Right kidney (tissue), 1 donor: ENCODE measurements at regions not wholly inside any gene's neighbourhood (a gene's known extent, or its start where the extent isn't known, plus 50 kb on each side); places are given as distances from the start of the nearest gene placed in this dataset.
"Not testable (repeated sequence)": the region's sequence is repeated elsewhere in the genome, so short reads cannot be mapped to it uniquely, and the experiment has no call there.

Experiments
- DNase-seq: peaks from one replicate; pipeline ENCODE4 v3.0.0-alpha.2; 2016

DNA sequence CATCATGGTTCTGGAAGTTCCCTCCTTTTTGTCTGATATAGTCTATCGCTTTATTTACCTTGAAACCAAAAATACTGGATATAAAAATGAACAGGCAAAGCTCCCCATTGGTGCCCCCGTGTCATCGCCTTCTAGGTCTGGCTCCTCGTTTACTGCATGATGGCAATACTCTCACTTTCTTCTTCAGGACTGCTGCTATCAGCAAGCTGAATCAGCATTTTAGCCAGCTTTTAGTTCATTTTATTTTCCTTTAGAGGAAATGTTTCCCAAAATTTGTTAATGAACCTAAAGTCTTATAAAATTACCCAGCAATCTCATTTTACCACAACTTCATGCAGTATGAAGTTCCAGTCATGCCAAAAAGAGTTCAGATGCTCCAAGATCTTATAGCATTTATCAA, 80.5 kb downstream of the ZIC3 start:
- no peak for DNase-seq

DNA sequence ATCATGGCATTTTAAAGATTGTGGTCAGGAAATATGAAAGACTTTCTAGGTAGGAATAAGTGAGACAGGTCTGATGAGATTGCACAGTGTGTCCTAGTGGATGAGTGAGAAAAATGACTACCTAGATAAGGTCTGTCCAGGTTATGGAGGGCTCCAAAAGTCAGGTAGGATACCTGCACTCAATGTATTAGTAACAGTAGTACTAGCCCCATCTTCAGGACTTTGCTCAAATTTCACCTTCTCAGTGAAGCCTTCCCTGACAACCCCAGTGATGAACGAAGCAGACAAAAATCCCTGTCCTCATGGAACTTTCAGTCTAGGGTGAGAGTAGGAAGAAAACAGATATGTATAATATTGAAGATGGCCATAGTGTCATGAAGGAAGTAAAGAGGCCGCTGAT, 85.7 kb downstream of the ZIC3 start:
- DNase-seq = no peak

- no peak for DNase-seq
These were observed 86.2 kb downstream of the ZIC3 start for GRCh38 chrX:137652086-137652485.

DNA sequence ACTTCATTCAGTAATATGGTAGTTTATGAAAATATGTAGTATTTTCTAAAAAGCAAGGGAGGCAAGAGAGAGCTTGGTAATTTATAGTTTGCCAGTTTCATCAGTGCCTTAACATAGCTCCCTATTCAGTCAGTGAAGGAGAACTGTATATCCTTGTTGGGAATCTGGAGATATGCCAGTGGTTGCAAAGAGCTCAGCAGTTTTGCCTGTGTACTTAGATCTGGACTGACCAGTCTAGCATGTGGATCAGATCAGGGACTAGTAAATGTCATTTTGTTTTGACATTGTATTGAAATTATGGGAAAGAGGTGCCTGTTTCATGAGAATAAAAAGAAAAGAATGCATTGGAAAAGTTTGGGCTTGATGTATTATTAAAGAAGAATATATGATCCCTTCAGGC, 88.6 kb downstream of the ZIC3 start:
- DNase-seq = no peak

- DNase-seq = no peak
These were observed 101.8 kb downstream of the ZIC3 start for GRCh38 chrX:137667776-137668175.

DNA sequence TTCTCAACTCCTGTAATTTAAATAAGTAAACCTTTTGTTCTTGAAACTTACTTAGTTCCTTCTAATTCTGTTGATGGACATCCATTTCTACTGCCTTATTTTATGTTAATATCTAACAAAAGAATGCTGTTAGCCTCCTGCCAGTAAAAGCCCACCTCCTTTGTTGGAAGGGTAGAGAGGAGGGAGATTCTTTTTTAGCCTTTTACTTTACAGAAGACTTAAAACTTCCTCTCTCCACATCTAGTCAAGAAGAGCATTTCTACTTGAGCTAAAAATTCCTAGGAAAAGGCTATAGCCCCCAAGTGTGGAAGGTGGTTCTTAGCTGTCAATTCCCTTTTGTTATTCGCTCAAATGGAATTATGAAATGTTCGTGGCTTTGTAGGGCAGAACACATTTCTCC, 118.7 kb downstream of the ZIC3 start:
- DNase-seq = no peak

GRCh38 chrX:137695417-137695816, 129.5 kb downstream of the ZIC3 start:
- DNase-seq = no peak

- no peak for DNase-seq
These were observed 141.4 kb downstream of the ZIC3 start for GRCh38 chrX:137707348-137707747.

GRCh38 chrX:137742846-137743245, 176.9 kb downstream of the ZIC3 start:
- DNase-seq = no peak

GRCh38 chrX:137743414-137743813, 177.5 kb downstream of the ZIC3 start:
- DNase-seq = no peak

DNA sequence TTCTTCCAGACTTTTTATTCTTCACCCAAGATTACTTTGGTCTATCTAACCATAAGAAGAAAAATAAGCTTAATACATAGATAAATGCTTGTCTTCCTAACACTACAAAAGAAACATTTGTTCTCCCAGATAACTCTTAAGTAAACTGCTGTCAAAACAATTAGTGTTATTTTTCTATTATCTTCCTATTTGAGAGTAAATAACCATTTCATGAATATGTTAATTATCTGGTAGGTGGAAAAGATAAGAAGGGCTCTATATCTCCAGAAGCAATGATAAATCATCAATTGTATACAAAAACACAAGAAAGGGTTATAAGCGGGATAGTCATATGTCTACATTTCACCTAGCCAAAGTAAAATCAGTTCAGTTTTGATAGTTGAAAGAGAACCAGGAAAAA, 180.4 kb downstream of the ZIC3 start:
- DNase-seq = no peak

DNA sequence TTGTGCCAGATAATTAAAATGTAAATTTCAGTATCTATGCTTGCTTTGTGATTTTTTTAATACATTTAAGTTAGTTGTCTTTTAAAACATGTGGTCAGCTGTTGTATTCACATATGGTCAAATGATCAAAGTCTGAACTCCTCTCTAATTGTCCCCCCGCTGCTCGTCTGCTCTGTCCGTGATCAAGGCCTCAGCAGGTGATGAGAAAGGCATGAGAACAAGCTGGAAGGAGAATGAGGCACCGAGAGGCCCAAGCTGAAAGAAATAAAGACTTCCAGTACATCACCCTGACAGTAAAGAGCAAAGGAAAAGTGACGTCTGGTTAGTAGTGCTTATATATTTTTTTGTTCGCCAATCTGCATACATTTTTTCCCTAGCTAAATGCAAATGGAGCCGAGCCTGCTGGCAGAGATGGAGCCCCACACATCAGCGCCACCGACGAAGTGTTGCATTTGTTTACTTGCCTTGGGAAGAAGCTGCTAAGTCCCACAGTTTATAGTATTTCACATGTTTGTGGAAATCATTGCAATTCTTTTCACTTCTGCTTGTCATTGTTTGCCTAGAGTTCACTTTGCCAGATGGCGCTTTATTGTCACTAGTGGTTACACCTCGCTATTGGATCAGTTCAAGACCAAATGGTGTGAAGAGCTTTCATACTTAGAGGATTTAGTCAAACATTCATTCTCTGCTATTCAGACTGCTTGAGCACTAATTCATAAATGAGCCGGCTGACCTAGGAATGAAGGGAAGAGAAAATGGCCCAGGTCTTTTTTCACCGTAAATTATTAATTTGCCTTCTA, 181.5 kb downstream of the ZIC3 start:
- DNase-seq = no peak

GRCh38 chrX:137748827-137749226, 182.9 kb downstream of the ZIC3 start:
- DNase-seq = no peak

GRCh38 chrX:137749246-137749645, 183.3 kb downstream of the ZIC3 start:
- DNase-seq = no peak

DNA sequence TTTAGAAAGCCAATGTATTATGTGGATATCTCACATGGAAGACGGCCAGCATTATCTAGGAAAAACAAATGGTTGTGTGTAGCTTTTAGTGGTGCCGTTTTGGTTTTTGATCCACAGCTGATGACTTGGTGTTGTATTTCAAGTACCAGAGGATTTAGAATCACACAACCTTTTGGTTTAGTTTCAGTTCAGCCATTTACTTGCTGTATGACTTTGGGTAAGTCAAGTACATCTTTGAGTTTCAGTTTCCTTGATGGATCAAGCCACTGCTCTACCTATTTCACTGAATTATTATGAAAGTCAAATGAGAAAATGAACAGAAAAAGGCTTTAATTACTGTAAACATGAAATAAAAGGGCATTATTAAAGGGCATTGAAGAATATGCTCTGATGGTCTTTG, 205.6 kb downstream of the ZIC3 start:
- no peak for DNase-seq

DNA sequence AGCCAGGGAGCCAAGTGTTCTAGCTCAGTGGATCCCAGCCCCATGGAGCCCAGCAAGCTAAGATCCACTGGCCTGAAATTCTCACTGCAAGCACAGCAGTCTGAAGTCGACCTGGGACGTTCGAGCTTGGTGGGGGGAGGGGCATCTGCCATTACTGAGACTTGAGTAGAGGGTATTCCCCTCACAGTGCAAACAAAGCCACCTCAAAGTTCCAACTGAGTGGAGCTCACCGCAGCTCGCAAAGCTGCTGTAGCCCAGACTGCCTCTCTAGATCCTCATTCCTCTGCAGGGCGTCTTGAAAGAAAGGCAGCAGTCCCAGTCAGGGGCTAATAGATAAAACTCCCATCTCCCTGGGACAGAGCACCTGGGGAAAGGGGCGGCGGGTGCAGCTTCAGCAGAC, 226.3 kb downstream of the ZIC3 start:
- DNase-seq = no peak

DNA sequence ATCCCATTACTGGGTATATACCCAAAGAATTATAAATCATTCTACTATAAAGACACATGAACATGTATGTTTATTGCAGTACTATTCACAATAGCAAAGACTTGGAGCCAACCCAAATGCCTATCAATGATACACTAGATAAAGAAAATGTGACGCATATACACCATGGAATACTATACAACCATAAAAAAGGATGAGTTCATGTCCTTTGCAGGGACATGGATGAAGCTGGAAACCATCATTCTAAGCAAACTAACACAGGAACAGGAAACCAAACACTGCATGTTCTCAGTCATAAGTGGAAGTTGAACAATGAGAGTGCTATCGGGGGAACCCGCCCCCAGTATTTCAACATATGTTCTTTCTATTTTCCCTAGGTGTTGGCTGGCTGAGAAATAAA, 232.0 kb downstream of the ZIC3 start:
- DNase-seq = not testable (repeated sequence)

GRCh38 chrX:137823257-137823656, 257.3 kb downstream of the ZIC3 start:
- no peak for DNase-seq

DNA sequence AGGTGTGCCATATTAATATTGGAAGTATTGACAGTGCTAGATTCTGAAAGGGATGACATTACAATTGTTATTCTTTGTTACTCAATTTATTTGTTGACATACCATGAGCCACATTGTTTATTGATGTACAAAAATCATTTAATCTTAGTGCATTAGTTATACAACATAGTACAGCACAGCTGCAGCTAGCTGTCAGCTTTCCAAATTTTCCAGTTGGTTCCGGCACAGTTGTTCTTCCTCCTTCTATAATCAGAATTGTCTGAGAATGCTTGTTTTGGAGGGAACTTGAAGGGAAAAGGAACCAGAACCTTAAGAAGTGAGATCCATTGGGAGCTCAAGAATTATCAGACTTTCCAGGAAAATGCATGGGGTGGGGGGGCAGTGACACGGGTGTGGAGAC, 281.4 kb downstream of the ZIC3 start:
- DNase-seq = no peak

GRCh38 chrX:137848266-137848905, 282.5 kb downstream of the ZIC3 start:
- DNase-seq = no peak

GRCh38 chrX:137852502-137852901, 286.6 kb downstream of the ZIC3 start:
- no peak for DNase-seq

GRCh38 chrX:137855490-137855889, 289.6 kb downstream of the ZIC3 start:
- no peak for DNase-seq

GRCh38 chrX:137858106-137858505, 292.2 kb downstream of the ZIC3 start:
- no peak for DNase-seq

DNA sequence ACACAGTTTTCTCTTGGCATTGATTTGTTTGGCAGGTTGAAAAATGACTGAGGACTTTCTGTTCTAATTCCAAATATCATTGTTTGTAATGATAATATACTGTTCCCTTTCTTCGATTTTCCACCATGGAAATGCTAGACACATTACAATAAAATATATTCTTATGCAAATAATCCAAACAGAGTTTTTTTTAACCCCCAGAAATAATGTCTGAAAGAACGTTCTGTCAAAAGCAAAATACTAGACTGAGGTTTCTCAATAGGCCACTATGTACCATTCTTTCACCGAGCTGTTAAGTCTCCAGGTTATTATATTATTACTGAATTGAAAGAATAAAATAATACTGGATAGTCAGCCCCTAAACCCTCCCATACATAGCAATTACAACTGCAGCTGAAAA, 312.5 kb downstream of the ZIC3 start:
- DNase-seq = no peak
